SK-N-SH (cell line): ENCODE measurements at regions not wholly inside any gene's neighbourhood (a gene's known extent, or its start where the extent isn't known, plus 50 kb on each side); places are given as distances from the start of the nearest gene placed in this dataset.

ENCODE experiments used
- POLR2AphosphoS5 ChIP-seq: IDR thresholded peaks from 2 replicates; pipeline ENCODE4 v1.6.1; 2012; ENCODE audit warnings: low read depth, low read length
- RAD21 ChIP-seq: IDR thresholded peaks from 2 replicates; pipeline ENCODE4 v1.6.1; 2012; ENCODE audit warnings: mild to moderate bottlenecking, low read length
- TF ChIP-seq, protein P1 (sequence below): fragments of 200-600 bp; sonication (generic); IDR thresholded peaks from 2 replicates; pipeline ENCODE4 v1.6.1; 2017; ENCODE audit warnings: antibody characterized with exemption, mild to moderate bottlenecking, moderate library complexity
- TF ChIP-seq, protein P2 (sequence below): fragments of 150-350 bp; IDR thresholded peaks from 2 replicates; pipeline ENCODE4 v1.6.1; 2017; ENCODE audit warnings: antibody characterized with exemption, low read length, low read depth, borderline replicate concordance

DNA sequence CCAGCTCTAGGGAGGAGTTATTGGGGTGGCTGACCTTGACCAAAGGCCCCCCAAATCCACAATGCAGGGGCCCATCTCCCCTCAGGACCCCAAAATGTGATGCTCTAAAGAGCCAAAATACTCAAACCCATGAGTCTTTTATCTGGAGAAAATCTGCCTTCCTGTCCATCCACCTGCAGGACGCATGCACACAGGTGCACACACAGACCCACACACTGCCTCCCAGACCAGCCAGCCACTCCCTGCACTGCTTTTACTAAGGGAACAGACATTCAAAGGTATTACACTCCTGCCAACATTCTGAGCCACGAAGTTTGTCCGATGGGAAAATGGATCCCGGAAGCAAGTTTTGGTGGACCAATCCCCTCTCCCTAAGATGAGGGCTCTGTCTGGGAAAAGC lies 76.1 kb upstream of the CDH5 start:
- TF ChIP-seq, protein P1, sequence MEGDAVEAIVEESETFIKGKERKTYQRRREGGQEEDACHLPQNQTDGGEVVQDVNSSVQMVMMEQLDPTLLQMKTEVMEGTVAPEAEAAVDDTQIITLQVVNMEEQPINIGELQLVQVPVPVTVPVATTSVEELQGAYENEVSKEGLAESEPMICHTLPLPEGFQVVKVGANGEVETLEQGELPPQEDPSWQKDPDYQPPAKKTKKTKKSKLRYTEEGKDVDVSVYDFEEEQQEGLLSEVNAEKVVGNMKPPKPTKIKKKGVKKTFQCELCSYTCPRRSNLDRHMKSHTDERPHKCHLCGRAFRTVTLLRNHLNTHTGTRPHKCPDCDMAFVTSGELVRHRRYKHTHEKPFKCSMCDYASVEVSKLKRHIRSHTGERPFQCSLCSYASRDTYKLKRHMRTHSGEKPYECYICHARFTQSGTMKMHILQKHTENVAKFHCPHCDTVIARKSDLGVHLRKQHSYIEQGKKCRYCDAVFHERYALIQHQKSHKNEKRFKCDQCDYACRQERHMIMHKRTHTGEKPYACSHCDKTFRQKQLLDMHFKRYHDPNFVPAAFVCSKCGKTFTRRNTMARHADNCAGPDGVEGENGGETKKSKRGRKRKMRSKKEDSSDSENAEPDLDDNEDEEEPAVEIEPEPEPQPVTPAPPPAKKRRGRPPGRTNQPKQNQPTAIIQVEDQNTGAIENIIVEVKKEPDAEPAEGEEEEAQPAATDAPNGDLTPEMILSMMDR: no peak
- TF ChIP-seq POLR2AphosphoS5 (no peak), RAD21 (no peak)
- TF ChIP-seq, protein P2, sequence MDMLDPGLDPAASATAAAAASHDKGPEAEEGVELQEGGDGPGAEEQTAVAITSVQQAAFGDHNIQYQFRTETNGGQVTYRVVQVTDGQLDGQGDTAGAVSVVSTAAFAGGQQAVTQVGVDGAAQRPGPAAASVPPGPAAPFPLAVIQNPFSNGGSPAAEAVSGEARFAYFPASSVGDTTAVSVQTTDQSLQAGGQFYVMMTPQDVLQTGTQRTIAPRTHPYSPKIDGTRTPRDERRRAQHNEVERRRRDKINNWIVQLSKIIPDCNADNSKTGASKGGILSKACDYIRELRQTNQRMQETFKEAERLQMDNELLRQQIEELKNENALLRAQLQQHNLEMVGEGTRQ: no peak
